ENCODE measurements at regions not wholly inside any gene's neighbourhood (a gene's known extent, or its start where the extent isn't known, plus 50 kb on each side); places are given as distances from the start of the nearest gene placed in this dataset.

- no peak for TF ChIP-seq CTCF (IDR thresholded peaks at IDR 0.05; ENCODE audit: control insufficient read depth, insufficient read depth, low read depth, low read length, missing control alignments)
- DNase-seq (ENCODE audit: low read depth), result no peak
- no peak overlapping the region for H3K4me3 ChIP-seq (ENCODE audit: control insufficient read depth, low read depth, low read length)
Observed at GRCh38 chr20:40525351-40525750, 163.7 kb downstream of the MAFB start.

DNA sequence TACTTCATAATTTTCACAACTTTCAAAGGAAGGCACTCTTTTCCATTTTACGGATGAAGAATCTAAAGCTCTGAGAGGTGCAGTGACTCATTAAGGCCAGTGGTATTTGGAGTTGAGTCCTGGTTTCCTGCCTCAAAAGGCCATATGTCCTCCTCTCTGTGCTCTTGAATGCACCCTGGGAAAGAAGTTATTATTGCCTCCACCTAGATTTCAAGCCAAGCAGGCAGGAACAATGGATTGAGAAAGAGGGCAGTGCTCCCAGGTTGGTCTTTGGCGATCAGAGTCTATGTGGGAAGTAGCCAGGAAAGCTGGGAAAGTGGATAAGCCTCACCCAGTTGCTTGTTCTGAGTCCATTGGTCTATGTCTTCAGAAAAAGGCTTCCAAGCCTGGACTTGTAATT, 165.0 kb downstream of the MAFB start:
- no peak for DNase-seq (ENCODE audit: low read depth)
- H3K4me3 ChIP-seq (ENCODE audit: control insufficient read depth, low read depth, low read length), result no peak overlapping the region
- TF ChIP-seq CTCF (IDR thresholded peaks at IDR 0.05; ENCODE audit: control insufficient read depth, insufficient read depth, low read depth, low read length, missing control alignments), result no peak

DNA sequence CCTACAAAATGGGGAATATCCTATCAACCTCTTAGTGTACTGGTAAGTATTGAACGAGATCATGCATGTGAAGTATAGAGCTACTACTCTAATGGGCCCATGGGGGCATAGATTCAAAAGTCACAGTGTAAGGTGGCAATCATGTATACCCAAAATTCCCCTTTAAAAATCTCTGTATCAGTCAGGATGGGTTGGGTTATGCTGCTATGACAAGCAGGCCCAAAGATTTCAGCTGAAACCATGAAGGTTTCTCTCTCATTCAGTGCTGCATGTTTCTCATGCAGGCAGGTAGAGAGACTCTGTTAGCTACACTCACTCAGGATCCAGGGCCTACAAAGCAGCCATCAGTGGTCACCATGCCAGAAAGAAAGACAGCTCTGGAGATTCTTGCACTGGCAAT, 166.6 kb downstream of the MAFB start:
- H3K4me3 ChIP-seq (ENCODE audit: control insufficient read depth, low read depth, low read length), result no peak overlapping the region
- TF ChIP-seq CTCF (IDR thresholded peaks at IDR 0.05; ENCODE audit: control insufficient read depth, insufficient read depth, low read depth, low read length, missing control alignments), result no peak

GRCh38 chr20:40521962-40522361, 167.1 kb downstream of the MAFB start:
- no peak for DNase-seq (ENCODE audit: low read depth)
- H3K4me3 ChIP-seq (ENCODE audit: control insufficient read depth, low read depth, low read length), result no peak overlapping the region
- no peak for TF ChIP-seq CTCF (IDR thresholded peaks at IDR 0.05; ENCODE audit: control insufficient read depth, insufficient read depth, low read depth, low read length, missing control alignments)

More for the DNA sequence above, 166.6 kb downstream of the MAFB start:
- no peak for DNase-seq (ENCODE audit: low read depth)

- H3K4me3 ChIP-seq (ENCODE audit: control insufficient read depth, low read depth, low read length), result no peak overlapping the region
- no peak for DNase-seq (ENCODE audit: low read depth)
- TF ChIP-seq CTCF (IDR thresholded peaks at IDR 0.05; ENCODE audit: control insufficient read depth, insufficient read depth, low read depth, low read length, missing control alignments), result no peak
Observed at GRCh38 chr20:40519918-40520317, 169.1 kb downstream of the MAFB start.

DNA sequence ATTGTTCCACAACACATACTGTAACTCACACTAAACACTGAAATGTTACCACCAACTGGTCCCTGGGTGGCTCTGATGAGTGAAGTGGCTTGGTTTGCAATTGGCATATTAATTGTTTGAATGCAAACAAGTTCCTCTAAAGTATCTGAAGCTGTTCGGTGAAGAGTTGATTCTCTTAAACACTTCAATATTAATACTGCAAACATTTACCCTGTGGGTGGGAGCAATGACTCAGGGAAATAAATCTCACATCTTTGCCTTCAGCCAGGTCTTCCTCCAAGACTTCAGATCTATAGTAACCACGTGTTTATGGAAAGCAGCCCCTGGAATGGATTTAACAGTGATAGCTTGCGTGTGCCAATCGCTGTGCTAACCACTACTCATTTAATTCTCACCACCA, 176.0 kb downstream of the MAFB start:
- no peak for TF ChIP-seq CTCF (IDR thresholded peaks at IDR 0.05; ENCODE audit: control insufficient read depth, insufficient read depth, low read depth, low read length, missing control alignments)
- no peak for DNase-seq (ENCODE audit: low read depth)
- H3K4me3 ChIP-seq (ENCODE audit: control insufficient read depth, low read depth, low read length), result no peak overlapping the region

GRCh38 chr20:40512591-40512990, 176.4 kb downstream of the MAFB start:
- no peak overlapping the region for H3K4me3 ChIP-seq (ENCODE audit: control insufficient read depth, low read depth, low read length)
- no peak for TF ChIP-seq CTCF (IDR thresholded peaks at IDR 0.05; ENCODE audit: control insufficient read depth, insufficient read depth, low read depth, low read length, missing control alignments)
- no peak for DNase-seq (ENCODE audit: low read depth)
